ENCODE measurements at regions not wholly inside any gene's neighbourhood (a gene's known extent, or its start where the extent isn't known, plus 50 kb on each side); places are given as distances from the start of the nearest gene placed in this dataset.
A peak's percentile ranks its signal among the peaks of the same experiment; 100 is the strongest.

DNA sequence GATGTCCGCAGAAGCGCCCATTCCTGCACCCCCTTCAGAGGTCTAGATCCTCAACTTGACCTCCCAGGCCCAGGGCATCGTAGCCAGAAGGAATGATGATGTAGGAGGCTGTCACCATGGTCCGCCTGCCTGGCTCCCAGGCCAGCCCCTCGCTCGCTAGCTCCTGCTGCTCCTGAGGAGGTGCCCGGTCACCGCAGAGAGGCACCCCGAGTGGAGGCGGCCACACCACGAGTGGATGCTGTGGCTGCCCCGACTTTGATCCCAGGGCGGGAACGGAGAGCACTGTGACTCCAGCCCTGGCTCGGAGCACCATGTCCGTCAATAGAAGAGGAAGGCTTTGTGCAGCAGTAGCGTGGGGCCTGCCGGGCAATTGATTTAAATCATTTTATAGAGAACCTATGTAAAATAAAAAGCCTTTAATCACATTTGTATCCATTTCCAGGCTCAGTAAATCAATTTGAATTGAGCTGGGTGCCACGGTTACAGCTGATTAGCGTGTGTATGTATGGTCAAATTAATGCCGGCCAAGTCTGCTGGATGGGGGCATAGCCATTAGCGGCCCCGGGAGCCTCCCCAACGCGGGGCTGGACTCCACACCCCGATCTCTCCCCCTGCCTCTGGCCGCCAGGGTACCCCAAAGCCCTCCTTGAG lies 122.6 kb upstream of the GSE1 start:
- H3K36me3 ChIP-seq = no peaks in the 10 kb centered on the region
- DNase-seq (no peak), ATAC-seq (no peak)
- H3K27me3 ChIP-seq (ENCODE audit: low read depth) = no peaks in the 10 kb centered on the region
- H3K27ac ChIP-seq = no peak overlapping the region
- H3K4me1 ChIP-seq = peaks cover 21% of the 10 kb centered on the region
- TF ChIP-seq, protein P1, sequence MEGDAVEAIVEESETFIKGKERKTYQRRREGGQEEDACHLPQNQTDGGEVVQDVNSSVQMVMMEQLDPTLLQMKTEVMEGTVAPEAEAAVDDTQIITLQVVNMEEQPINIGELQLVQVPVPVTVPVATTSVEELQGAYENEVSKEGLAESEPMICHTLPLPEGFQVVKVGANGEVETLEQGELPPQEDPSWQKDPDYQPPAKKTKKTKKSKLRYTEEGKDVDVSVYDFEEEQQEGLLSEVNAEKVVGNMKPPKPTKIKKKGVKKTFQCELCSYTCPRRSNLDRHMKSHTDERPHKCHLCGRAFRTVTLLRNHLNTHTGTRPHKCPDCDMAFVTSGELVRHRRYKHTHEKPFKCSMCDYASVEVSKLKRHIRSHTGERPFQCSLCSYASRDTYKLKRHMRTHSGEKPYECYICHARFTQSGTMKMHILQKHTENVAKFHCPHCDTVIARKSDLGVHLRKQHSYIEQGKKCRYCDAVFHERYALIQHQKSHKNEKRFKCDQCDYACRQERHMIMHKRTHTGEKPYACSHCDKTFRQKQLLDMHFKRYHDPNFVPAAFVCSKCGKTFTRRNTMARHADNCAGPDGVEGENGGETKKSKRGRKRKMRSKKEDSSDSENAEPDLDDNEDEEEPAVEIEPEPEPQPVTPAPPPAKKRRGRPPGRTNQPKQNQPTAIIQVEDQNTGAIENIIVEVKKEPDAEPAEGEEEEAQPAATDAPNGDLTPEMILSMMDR (IDR thresholded peaks at IDR 0.05) = no peak
- H3K4me3 ChIP-seq = no peak overlapping the region
- no peaks in the 10 kb centered on the region for H3K9me3 ChIP-seq
- intact Hi-C loops (cut with DNase I) = no loop called here

DNA sequence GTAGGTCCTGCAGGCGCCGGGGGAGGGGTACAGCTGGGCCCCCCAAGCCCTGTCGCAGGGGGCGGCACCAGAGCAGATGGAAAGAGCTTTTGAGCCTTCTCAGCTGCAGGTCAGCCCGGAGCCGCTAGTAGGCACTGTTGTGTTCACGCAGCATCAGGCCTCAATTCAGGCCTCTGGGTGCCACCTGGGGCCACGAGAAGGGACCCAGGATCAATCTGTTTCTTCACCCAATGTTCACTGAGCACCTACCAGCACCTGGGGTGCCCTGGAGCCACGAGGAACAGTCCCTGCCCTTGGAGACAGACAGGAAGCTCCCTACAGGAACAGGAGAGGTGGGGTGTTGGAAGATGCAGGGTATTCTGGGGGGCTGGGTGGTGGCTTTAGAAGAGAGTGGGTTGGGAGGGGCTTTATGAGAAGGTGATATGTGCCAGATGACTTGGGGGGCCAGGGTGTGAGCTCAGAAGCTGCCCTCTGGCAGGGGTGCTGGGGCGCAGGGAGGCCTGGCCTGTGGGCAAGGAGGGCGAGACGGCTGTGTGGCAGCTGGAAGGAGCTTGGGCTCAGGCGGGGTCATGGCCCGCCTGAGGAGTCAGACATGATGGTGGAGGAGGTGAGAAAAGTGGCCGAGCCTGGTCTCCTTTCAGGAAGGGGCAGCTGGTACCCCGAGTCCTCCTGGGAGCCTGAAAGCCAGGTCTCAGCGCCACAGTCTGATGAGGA lies 121.9 kb upstream of the GSE1 start:
- Histone ChIP-seq H3K27ac (peak overlapping the region; percentile 53), H3K4me3 (no peak overlapping the region), H3K4me1 (peaks cover 21% of the 10 kb centered on the region), H3K9me3 (no peaks in the 10 kb centered on the region), H3K36me3 (no peaks in the 10 kb centered on the region), H3K27me3 (ENCODE audit: low read depth) (no peaks in the 10 kb centered on the region)
- ATAC-seq (peak; percentile 1 to 3), DNase-seq (no peak)
- intact Hi-C loops (cut with DNase I) = no loop called here
- TF ChIP-seq, protein P1 (IDR thresholded peaks at IDR 0.05) = peak; percentile 51

DNA sequence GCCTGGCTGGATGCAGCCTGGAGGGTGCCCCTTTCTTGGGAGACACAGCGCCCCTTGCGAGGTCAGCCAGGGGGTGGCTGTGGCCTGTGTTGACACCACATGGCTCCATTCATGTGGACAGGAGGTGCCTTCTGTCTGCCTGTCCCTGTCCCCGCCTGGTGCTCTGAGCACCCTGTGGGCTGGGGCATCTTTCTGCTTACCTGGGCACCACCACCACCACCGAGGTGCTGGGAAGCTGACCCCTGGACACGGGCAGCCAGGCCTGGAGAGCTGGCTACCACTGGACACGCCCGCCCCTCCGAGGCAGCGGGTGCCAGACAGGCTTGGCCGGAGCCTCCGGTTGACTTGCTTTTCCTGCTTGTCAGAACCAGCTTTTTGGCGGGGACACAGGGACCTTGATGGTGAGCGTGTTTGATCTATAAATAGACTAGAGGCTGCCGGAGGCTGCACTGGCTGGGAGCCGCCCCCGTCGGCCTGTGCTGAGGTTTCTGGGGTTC lies 121.3 kb upstream of the GSE1 start:
- DNase-seq (peak; percentile 86), ATAC-seq (peak; percentile 85 to 92)
- Histone ChIP-seq H3K4me1 (peaks cover 21% of the 10 kb centered on the region), H3K27ac (peak overlapping the region; percentile 53), H3K27me3 (ENCODE audit: low read depth) (no peaks in the 10 kb centered on the region), H3K4me3 (no peak overlapping the region), H3K36me3 (no peaks in the 10 kb centered on the region), H3K9me3 (no peaks in the 10 kb centered on the region)
- intact Hi-C loops (cut with DNase I) = no loop called here
- TF ChIP-seq, protein P1 (IDR thresholded peaks at IDR 0.05) = no peak

DNA sequence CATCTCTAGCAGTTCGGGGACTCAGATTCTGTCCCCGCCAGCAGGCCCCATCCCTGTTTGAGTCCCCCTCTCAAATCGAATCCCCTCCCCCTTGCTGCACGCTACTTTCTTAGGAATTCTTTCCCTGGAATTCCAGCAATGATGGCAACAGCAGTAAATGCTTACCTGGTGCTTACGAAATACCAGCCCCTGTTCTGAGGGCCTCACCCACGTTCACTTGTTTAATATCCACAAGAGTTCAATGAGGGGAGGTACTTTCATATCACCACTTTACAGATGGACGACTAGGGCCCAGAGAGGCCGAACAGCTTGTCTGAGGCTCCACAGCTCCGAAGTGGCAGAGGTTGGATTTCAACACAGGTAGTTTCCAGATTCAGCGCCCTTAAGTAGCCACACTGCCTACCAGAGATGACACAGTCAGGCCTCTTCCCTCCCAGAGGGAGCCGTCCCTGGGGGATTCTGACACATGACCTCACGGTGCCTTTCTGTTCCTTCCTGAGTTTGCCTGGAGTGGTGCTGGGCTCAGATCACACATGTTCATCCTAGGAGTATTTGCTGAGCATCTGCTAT lies 120.7 kb upstream of the GSE1 start:
- H3K9me3 ChIP-seq = no peaks in the 10 kb centered on the region
- ATAC-seq (peak; percentile 70 to 80), DNase-seq (no peak)
- intact Hi-C loops (cut with DNase I) = no loop called here
- peak overlapping the region; percentile 53 for H3K27ac ChIP-seq
- peaks cover 21% of the 10 kb centered on the region for H3K4me1 ChIP-seq
- no peaks in the 10 kb centered on the region for H3K36me3 ChIP-seq
- no peak overlapping the region for H3K4me3 ChIP-seq
- TF ChIP-seq, protein P1 (IDR thresholded peaks at IDR 0.05) = no peak
- no peaks in the 10 kb centered on the region for H3K27me3 ChIP-seq (ENCODE audit: low read depth)

DNA sequence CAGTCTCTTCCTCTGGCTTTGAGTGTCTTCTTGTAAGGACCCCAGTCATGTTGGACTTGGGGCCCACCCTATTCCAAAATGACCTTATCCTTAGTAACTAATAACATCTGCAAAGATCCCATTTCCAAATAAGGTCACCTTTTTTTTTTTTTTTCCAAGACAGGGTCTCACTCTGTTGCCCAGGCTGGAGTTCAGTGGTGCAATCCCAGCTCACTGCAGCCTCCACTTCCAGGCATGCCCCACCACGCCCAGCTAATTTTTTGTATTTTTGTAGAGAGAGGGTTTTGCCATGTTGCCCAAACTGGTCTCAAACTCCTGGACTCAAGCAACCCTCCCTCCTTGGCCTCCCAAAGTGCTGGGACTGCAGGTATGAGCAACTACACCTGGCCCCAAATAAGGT lies 118.8 kb upstream of the GSE1 start:
- Histone ChIP-seq H3K4me3 (no peak overlapping the region), H3K27ac (no peak overlapping the region), H3K4me1 (peaks cover 21% of the 10 kb centered on the region), H3K36me3 (no peaks in the 10 kb centered on the region), H3K9me3 (no peaks in the 10 kb centered on the region), H3K27me3 (ENCODE audit: low read depth) (no peaks in the 10 kb centered on the region)
- intact Hi-C loops (cut with DNase I) = no loop called here
- TF ChIP-seq, protein P1 (IDR thresholded peaks at IDR 0.05) = no peak
- DNase-seq (no peak), ATAC-seq (no peak)

All from lower lobe of right lung (tissue), 2 donors.